SK-N-DZ (cell line): ENCODE measurements at regions not wholly inside any gene's neighbourhood (a gene's known extent, or its start where the extent isn't known, plus 50 kb on each side); places are given as distances from the start of the nearest gene placed in this dataset.

Source experiments
- DNase-seq: peaks from one replicate; pipeline ENCODE4 v3.0.0-alpha.2; 2015; ENCODE audit warnings: low spot score

- DNase-seq: no peak
These were observed 337.6 kb upstream of the ARGLU1 start for GRCh38 chr13:106905380-106906162.

- DNase-seq: no peak
These were observed 331.5 kb upstream of the ARGLU1 start for GRCh38 chr13:106899442-106899841.

DNA sequence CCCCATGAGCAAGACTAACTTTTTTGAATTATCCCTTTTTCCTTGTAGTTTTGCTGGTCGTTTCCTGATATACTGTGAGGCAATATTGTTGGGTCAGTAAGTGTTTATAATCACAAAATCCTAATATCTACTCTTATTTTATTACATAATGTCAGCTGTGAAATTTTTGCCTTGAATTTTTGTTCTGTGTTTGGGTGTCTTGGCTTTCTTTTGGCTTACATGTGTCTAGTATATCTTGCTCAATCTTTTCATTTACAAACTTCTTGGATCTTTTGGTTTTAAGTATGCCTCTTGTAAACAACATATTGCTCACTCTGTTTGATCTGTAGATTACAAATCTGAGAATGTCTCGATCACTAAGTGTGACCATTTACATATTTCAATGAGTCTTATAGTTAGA is 330.3 kb upstream of the ARGLU1 start:
- no peak for DNase-seq

DNA sequence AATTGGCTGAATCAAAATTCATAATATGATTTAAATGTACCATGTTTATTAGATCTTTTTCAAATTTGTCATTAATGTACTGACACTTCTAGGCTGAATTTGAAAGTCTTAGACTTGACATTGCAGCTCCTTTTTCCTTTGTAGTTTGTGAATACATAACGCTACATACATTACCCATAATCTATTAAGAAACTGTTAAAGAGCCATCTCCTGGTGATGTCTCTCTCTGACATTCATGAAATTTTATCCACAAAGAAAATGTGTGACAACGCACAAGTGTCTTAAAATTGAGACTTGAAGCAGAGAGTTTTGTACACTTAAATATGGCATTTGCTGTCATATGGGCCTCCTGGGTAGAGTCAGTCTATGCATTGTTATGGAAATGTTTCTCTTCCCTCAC is 320.2 kb upstream of the ARGLU1 start:
- DNase-seq: no peak

GRCh38 chr13:106887686-106888085 is 319.7 kb upstream of the ARGLU1 start:
- DNase-seq: no peak

DNA sequence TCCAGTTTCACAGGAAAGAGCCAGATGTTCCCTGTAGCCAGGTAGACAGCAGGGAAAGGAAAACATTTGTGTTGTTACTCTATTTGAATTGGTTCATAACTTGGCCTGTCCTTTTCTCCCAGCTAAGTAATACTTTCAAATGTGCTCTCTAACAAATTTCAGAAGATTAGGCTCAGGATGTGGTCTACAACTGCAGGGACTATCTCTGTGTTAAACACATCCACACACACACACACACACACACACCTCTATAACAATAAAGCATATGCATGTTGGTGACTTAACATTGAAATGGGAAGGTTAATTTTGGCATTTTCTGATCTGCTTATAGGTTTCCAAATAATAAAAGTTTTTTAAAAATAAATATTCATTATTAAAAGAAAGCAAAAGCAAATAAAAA is 316.0 kb upstream of the ARGLU1 start:
- no peak for DNase-seq

DNA sequence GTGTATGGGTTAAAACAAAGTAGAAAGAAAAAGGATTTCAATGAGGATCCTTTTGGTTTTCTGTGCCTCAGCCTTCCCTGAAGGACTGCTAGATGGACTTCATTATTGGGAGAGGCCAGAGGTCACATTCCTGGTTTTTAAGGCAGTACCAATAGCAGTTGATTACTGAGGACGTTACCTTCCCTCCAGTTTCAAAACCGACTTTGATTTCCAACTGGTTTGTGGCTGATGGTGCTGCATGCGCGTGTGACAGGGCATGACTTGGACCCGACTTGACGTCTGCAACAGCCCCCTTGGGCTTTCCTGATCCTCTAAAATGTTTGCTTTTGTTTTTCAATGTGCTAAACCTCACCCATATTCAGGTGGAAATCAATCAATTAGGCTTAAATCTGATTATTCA is 314.3 kb upstream of the ARGLU1 start:
- DNase-seq: no peak

- DNase-seq: no peak
These were observed 311.9 kb upstream of the ARGLU1 start for GRCh38 chr13:106879806-106880205.

DNA sequence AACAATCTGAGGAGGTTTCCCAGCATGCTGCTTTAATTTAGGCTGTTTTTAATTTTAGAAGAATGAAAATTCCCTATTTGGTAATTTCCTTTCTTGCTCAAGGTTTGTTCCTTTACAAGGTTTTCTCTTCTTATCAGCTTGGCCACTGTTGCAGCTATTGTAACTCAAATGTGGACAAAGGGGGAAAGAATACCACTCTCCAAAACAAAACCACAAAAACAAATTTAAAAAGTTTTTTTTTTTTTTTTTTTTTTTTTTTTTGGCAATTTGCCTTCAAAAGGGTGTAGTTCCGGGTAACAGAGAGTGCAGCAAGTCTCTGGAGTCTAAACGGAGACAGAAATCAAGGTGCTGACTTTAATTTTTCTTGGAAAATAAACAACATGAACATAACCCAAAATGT is 306.4 kb upstream of the ARGLU1 start:
- DNase-seq: no peak

GRCh38 chr13:106873810-106874209 is 305.9 kb upstream of the ARGLU1 start:
- DNase-seq: no peak

DNA sequence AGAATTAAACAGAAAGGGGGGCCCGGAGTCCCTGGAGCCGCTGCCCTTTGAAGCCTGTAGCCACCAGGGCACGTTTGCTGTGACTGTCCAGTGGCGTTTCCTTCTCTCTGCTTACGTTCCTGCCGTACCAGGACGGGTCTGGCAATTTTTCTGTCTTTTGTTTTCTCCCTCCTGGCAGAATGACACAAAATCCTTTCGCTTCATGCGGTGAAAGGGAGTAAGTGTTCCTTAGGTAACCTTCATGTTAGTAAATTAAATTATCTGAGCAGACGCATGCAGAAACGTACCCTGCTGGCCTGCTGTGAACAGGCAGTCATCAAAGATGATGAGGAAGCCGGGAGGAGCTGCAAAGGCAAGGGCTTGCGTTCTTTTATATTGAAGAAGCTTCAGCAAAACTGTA is 299.3 kb upstream of the ARGLU1 start:
- DNase-seq: peak; percentile 66

DNA sequence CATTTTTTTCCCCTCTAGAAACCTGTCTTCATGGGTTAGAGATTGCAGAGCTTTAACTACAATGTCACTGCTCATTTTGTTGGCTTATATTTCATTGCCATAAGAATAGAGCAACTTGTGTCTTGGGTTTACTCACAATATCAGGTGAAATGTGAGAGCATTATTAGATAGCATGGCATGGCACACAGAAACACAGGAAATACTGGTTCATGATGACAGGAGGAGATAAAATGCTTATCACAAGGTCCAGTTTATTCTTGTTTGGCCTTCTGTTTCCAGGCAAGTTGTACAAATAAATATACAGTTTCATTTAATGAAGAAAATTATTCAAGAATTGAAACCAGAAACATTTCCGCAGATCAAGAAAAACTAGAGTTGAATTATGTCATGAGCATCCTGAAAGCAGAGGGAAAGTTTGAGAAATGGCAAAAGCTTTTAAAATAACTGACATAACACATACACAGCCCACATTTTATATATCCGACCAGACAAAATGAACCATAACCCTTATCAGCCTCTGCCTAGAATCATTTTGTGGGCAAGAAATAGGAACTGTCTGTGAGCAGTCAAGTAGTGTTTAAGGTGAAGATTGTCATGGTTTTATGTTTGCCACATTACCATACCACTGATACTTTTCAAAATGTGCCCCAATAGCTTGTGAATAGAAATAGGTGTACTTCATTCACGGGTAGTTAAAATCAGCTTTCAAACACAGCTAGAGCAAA is 297.9 kb upstream of the ARGLU1 start:
- no peak for DNase-seq

- DNase-seq: peak; percentile 6
These were observed 291.6 kb upstream of the ARGLU1 start for GRCh38 chr13:106859533-106859904.

- DNase-seq: no peak
These were observed 291.1 kb upstream of the ARGLU1 start for GRCh38 chr13:106858903-106859532.

- DNase-seq: no peak
These were observed 284.5 kb upstream of the ARGLU1 start for GRCh38 chr13:106852436-106852835.

GRCh38 chr13:106850973-106851650 is 283.2 kb upstream of the ARGLU1 start:
- no peak for DNase-seq

DNA sequence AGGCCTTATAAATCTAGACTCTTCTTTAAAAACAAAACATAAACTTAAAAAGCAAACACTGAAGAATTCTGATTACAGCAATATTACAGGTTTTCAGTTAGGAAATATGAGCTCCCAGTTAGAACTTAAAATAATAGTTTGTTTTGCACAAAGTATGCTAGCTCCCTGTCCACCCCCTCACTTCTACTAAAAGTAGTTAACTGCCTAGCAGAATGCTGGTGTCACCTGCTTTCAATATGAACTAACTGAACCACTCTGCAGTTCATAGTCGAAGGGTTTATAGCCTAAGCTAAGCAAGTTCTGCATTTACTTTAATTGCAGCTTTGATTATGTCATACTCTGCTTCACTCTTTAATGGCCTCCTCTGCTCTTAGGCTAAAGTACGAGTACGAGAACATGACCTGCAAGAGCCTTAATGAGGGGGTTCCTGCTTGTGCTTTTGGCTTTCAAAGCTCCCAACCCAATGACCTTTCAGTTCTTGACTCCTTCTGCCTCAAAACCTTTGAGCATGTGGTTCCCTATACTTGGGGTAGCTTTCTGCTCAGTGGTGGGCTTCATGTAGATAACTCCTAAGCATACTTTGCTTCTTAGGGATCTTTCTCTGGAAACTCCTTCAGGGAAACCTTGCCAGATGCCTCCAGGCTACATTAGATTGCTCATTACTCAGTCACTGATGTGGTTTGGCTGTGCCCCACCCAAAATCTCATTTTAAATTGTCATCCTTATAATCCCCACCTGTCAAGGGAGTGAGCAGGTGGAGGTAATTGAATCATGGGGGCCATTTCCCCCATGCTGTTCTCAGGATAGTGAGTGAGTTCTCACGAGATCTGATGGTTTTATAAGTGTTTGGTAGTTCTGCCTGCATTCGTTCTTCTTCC is 278.9 kb upstream of the ARGLU1 start:
- DNase-seq: no peak

DNA sequence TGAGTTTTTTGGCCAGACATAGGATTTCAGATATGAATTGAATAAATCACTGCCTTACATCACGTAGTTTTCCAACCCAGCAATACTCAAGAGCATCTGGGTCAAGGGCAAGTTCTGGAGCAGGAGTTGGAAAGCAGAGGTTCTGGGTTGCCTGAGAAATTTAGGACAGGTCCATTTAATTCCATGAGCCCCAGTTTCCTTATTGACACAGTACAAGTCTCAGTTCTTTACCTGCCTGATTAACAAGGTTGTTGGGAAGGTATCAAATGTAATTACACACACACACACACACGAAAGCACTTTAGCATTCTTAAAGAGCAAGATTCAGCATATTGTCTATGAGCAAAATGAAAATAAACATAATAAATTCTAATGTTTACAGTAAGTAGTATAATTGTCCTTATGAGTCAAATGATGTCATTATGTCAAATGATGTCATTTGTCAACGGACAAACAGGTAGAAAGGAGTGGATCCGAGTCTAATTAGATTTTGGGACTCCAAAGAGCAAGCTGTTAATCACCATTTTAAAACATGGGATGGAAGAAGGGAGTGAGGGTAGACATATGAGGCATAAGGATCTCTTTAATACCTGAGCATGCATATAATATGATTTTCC is 268.4 kb upstream of the ARGLU1 start:
- DNase-seq: no peak

DNA sequence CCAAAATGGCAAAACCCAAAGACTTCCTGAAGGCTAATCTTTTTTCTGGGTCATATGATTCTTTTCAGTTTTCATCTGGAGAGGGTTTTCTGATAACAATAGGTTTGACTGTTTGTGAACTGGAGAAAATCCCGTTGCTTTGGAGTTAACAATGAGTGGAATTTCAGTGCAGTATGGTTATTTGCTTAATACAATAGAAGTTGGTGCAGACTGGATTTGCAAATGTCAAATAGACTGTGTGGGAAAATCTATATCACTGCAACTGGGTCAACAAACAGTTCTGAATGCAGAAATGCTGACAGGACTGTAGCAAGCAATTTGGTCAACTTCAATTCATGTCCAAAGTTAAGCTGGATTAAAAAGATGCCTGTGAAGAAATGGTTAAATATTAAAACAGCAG is 267.5 kb upstream of the ARGLU1 start:
- DNase-seq: no peak

DNA sequence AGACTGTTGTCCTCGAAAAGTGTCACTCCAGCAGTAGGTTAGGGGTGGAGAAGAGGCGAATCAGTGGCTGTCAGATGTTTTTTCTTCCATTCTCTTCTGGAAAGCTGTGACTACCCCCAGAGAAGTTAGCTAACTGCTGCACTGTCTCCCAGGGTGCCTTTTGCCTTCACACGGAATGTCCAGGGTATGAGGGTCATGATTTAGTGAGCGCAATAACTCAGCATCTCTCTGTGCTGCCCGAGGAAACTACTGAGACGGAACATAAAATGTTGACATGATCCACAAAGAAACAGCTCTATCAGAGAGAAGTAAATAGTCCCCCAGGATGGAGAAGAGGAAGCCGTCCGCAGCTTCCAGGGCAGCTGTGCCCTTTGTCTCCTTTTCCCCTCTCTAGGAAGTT is 254.0 kb upstream of the ARGLU1 start:
- DNase-seq: no peak
